Smooth muscle cell (in vitro differentiated cells): ENCODE measurements at regions not wholly inside any gene's neighbourhood (a gene's known extent, or its start where the extent isn't known, plus 50 kb on each side); places are given as distances from the start of the nearest gene placed in this dataset.
"Not testable (repeated sequence)": the region's sequence is repeated elsewhere in the genome, so short reads cannot be mapped to it uniquely, and the experiment has no call there.

Source experiments
- DNase-seq: peaks from one replicate; lab custom pipeline; 2025; ENCODE audit not compliant: unreplicated experiment; lab: John Stamatoyannopoulos, UW
- H2AFZ ChIP-seq: fragments of 200-600 bp; sonication (generic); 2 replicates; pipeline ENCODE4 v1.6.0; 2016; ENCODE audit warnings: antibody characterized with exemption, low read depth, mild to moderate bottlenecking
- H3F3A ChIP-seq: fragments of 200-600 bp; sonication (generic); 2 replicates; pipeline ENCODE4 v1.6.0; 2017; ENCODE audit warnings: antibody characterized with exemption, low read depth
- H3K27ac ChIP-seq: fragments of 200-600 bp; sonication (generic); 2 replicates; pipeline ENCODE4 v1.5.1; 2016; ENCODE audit warnings: low read depth, mild to moderate bottlenecking
- H3K27me3 ChIP-seq: fragments of 200-600 bp; sonication (generic); 2 replicates; pipeline ENCODE4 v1.6.1; 2016; ENCODE audit warnings: low read depth, mild to moderate bottlenecking
- H3K36me3 ChIP-seq: fragments of 200-600 bp; sonication (generic); 2 replicates; pipeline ENCODE4 v1.5.1; 2016; ENCODE audit warnings: low read depth
- H3K4me1 ChIP-seq: fragments of 200-600 bp; sonication (generic); 2 replicates; pipeline ENCODE4 v1.5.1; 2016; ENCODE audit warnings: low read depth
- H3K4me2 ChIP-seq: fragments of 200-600 bp; sonication (generic); 2 replicates; pipeline ENCODE4 v1.6.0; 2016; ENCODE audit warnings: mild to moderate bottlenecking
- H3K4me3 ChIP-seq: fragments of 200-600 bp; sonication (generic); 2 replicates; pipeline ENCODE4 v1.5.1; 2016; ENCODE audit warnings: mild to moderate bottlenecking
- H3K79me2 ChIP-seq: fragments of 200-600 bp; sonication (generic); 2 replicates; pipeline ENCODE4 v1.6.0; 2016; ENCODE audit warnings: low read depth, mild to moderate bottlenecking
- H3K9ac ChIP-seq: fragments of 200-600 bp; sonication (generic); 2 replicates; pipeline ENCODE4 v1.6.0; 2016; ENCODE audit warnings: low read depth
- H3K9me3 ChIP-seq: fragments of 200-600 bp; sonication (generic); replicated peaks from 2 replicates; pipeline ENCODE4 v1.5.1; 2016; ENCODE audit warnings: low read depth
- H4K20me1 ChIP-seq: fragments of 200-600 bp; sonication (generic); 2 replicates; pipeline ENCODE4 v1.6.0; 2016; ENCODE audit warnings: low read depth
- CTCF ChIP-seq: fragments of 200-600 bp; sonication (generic); IDR thresholded peaks from 2 replicates; pipeline ENCODE4 v1.5.1; 2017; ENCODE audit warnings: borderline replicate concordance, mild to moderate bottlenecking, antibody characterized with exemption; ENCODE audit not compliant: insufficient read depth, poor library complexity, severe bottlenecking
- WGBS: methylation state at CpG from one replicate; pipeline ENCODE4 v1.1.7; 2016; ENCODE audit warnings: low lambda C conversion rate; 5-methylcytosine and 5-hydroxymethylcytosine counted together

- Histone ChIP-seq H4K20me1 (no peaks in the 10 kb centered on the region), H3K4me3 (no peak overlapping the region), H3K9ac (no peak overlapping the region), H3F3A (no peaks in the 10 kb centered on the region), H3K4me2 (no peak overlapping the region), H3K9me3 (no peaks in the 10 kb centered on the region), H3K79me2 (no peaks in the 10 kb centered on the region), H3K4me1 (peaks cover 19% of the 10 kb centered on the region), H3K27me3 (no peaks in the 10 kb centered on the region), H3K36me3 (no peaks in the 10 kb centered on the region), H2AFZ (no peak overlapping the region), H3K27ac (no peak overlapping the region)
- TF ChIP-seq CTCF, result no peak
- DNase-seq, result no peak
- WGBS, result 90% methylated on average over 10 of the region's 10 CpGs
Measured at GRCh38 chr10:28768227-28768626, 90.9 kb downstream of the BAMBI start.

- Histone ChIP-seq H3F3A (no peaks in the 10 kb centered on the region), H3K36me3 (no peaks in the 10 kb centered on the region), H3K4me2 (no peak overlapping the region), H2AFZ (peak overlapping the region; percentile 63), H3K9me3 (no peaks in the 10 kb centered on the region), H3K4me3 (no peak overlapping the region), H3K27ac (no peak overlapping the region), H3K27me3 (no peaks in the 10 kb centered on the region), H3K79me2 (no peaks in the 10 kb centered on the region), H3K9ac (no peak overlapping the region), H4K20me1 (no peaks in the 10 kb centered on the region), H3K4me1 (peaks cover 14% of the 10 kb centered on the region)
- DNase-seq, result no peak
- TF ChIP-seq CTCF, result no peak
- WGBS, result 77% methylated on average over 4 of the region's 4 CpGs
Measured at GRCh38 chr10:28769091-28769604, 91.8 kb downstream of the BAMBI start.

- 97% methylated on average over 33 of the region's 36 CpGs for WGBS
- H3K9me3 ChIP-seq, H3K27me3 ChIP-seq, H3K9ac ChIP-seq, H3K4me3 ChIP-seq, DNase-seq, H3K4me2 ChIP-seq, H3F3A ChIP-seq, H3K79me2 ChIP-seq, H4K20me1 ChIP-seq, H3K27ac ChIP-seq, H3K36me3 ChIP-seq, H2AFZ ChIP-seq: not testable (repeated sequence)
- peaks cover 13% of the 10 kb centered on the region for H3K4me1 ChIP-seq
Measured at GRCh38 chr10:28771580-28772090, 94.3 kb downstream of the BAMBI start.

- H3K36me3 ChIP-seq, result no peaks in the 10 kb centered on the region
- no peak overlapping the region for H3K27ac ChIP-seq
- no peaks in the 10 kb centered on the region for H4K20me1 ChIP-seq
- no peaks in the 10 kb centered on the region for H3K9me3 ChIP-seq
- no peak overlapping the region for H3K4me2 ChIP-seq
- H3K4me3 ChIP-seq, result no peak overlapping the region
- H3K9ac ChIP-seq, result no peak overlapping the region
- DNase-seq, result no peak
- WGBS, result 78% methylated on average over 4 of the region's 4 CpGs
- no peak overlapping the region for H2AFZ ChIP-seq
- peaks cover 6% of the 10 kb centered on the region for H3K4me1 ChIP-seq
- TF ChIP-seq CTCF, result no peak
- H3K79me2 ChIP-seq, result no peaks in the 10 kb centered on the region
- no peaks in the 10 kb centered on the region for H3K27me3 ChIP-seq
- H3F3A ChIP-seq, result no peaks in the 10 kb centered on the region
Measured at GRCh38 chr10:28774051-28774995, 97.0 kb downstream of the BAMBI start.
